Thyroid gland (tissue), 4 donors: ENCODE measurements at regions not wholly inside any gene's neighbourhood (a gene's known extent, or its start where the extent isn't known, plus 50 kb on each side); places are given as distances from the start of the nearest gene placed in this dataset.

ENCODE experiments used
- DNase-seq, 2 donors: peaks; one replicate each; pipeline ENCODE4 v3.0.0-alpha.2; 2019
- H3K27ac ChIP-seq, 3 donors: fragments of 200-600 bp; sonication (generic); 1 replicate in 2 of 3; 2 replicates in 1 of 3; pipeline ENCODE4 v1.5.1; 2016 to 2019; ENCODE audit warnings: mild to moderate bottlenecking in 1 of 3, moderate library complexity in 1 of 3
- H3K27me3 ChIP-seq: fragments of 200-600 bp; sonication (generic); one replicate; pipeline ENCODE4 v1.5.1; 2019
- H3K36me3 ChIP-seq, 2 donors: fragments of 200-600 bp; sonication (generic); one replicate each; pipeline ENCODE4 v1.5.1; 2016 to 2019
- H3K4me1 ChIP-seq, 2 donors: fragments of 200-600 bp; sonication (generic); one replicate each; pipeline ENCODE4 v1.5.1; 2017 to 2019
- H3K4me3 ChIP-seq, 3 donors: fragments of 200-600 bp; sonication (generic); replicated peaks in 1 of 3; 1 replicate in 2 of 3; 2 replicates in 1 of 3; pipeline ENCODE4 v1.5.1; 2016; ENCODE audit warnings: mild to moderate bottlenecking in 1 of 3
- H3K9me3 ChIP-seq: fragments of 200-600 bp; sonication (generic); one replicate; pipeline ENCODE4 v1.5.1; 2017
- POLR2A ChIP-seq, 2 donors: fragments of 450-650 bp; IDR thresholded peaks; one replicate each; pipeline ENCODE4 v1.6.1; 2017; ENCODE audit warnings: antibody characterized with exemption in 2 of 2, mild to moderate bottlenecking in 2 of 2, moderate library complexity in 1 of 2
- WGBS, 2 donors: methylation state at CpG; one replicate each; pipeline ENCODE4 v1.1.5; 2017; 5-methylcytosine and 5-hydroxymethylcytosine counted together
- intact Hi-C: fragments of 100-400 bp; cut with DNase I; formaldehyde crosslinking; loops from one replicate; pipeline ENCODE4 v1.15.1; 2023
- TF ChIP-seq, protein P1 (sequence below), 6 experiments: fragments of 200-600 bp in 3 of 6; fragments of 450-650 bp in 3 of 6; sonication (generic) in 3 of 6; IDR thresholded peaks; one replicate each; pipeline ENCODE4 v1.5.1; 2016 to 2019; ENCODE audit warnings: antibody characterized with exemption in 6 of 6, mild to moderate bottlenecking in 2 of 6, inconsistent platforms in 1 of 6, moderate library complexity in 1 of 6

DNA sequence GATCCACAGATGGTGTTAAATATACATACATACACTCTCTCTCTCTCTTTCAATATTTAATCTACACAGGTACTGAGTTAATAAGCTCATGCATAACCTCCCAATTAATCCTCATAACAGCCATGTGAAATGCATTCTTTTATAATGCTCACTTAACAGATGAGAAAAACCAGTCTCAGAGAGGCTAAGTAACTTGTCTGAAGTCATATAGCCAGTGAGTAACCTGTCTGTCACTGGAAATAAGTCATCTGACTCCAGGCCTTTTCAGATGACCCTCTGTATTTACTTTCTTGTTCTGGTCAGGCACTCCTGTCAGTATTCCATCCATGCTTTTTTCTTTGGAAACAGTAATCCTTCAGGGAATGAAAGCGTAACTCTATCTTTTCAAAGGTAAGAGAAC, 594.0 kb upstream of the TENM4 start:
- 81 to 87% methylated on average over 1 of the region's 1 CpG for WGBS, 2 donors

DNA sequence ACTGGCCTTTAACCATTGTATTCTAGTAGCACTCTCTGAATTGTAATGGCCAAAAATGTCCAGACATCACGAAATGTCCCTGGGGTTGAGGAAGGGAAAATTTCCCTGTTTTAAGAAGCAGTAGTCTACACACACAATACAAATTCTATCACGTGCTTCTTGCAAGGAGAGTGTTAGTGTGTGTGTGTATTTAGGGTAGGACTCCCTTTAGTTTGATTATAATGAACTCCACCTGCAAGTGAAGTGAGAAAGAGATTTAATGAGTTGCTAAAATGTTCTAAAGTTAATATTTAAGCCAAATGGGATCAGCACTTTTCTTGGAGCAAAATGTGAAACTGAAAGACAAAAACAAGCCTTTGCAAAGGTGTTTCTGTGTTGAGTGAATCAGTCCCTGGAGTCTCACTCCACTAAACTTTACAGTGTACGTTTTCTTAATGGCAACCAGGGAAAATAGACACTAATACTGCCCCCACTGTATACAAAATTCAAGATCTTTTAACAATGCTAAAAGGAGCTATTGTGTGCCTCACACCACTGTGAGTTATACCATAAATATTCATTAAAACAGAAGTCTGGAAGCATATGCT, 590.3 kb upstream of the TENM4 start:
- 60 to 63% methylated on average over 3 of the region's 3 CpGs for WGBS, 2 donors
- H3K4me3 ChIP-seq, result no peak overlapping the region
- intact Hi-C loops, result no loop called here
- H3K27ac ChIP-seq, result no peak overlapping the region
- no peak for DNase-seq
- no peaks in the 10 kb centered on the region for H3K9me3 ChIP-seq
- TF ChIP-seq, protein P1, sequence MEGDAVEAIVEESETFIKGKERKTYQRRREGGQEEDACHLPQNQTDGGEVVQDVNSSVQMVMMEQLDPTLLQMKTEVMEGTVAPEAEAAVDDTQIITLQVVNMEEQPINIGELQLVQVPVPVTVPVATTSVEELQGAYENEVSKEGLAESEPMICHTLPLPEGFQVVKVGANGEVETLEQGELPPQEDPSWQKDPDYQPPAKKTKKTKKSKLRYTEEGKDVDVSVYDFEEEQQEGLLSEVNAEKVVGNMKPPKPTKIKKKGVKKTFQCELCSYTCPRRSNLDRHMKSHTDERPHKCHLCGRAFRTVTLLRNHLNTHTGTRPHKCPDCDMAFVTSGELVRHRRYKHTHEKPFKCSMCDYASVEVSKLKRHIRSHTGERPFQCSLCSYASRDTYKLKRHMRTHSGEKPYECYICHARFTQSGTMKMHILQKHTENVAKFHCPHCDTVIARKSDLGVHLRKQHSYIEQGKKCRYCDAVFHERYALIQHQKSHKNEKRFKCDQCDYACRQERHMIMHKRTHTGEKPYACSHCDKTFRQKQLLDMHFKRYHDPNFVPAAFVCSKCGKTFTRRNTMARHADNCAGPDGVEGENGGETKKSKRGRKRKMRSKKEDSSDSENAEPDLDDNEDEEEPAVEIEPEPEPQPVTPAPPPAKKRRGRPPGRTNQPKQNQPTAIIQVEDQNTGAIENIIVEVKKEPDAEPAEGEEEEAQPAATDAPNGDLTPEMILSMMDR (IDR thresholded peaks at IDR 0.05), result no peak
- TF ChIP-seq POLR2A (IDR thresholded peaks at IDR 0.05), result no peak
- no peaks in the 10 kb centered on the region for H3K4me1 ChIP-seq
- H3K36me3 ChIP-seq, result no peaks in the 10 kb centered on the region
- H3K27me3 ChIP-seq, result no peaks in the 10 kb centered on the region

More for the DNA sequence above, 594.0 kb upstream of the TENM4 start:
- H3K9me3 ChIP-seq, result no peaks in the 10 kb centered on the region
- TF ChIP-seq, protein P1 (IDR thresholded peaks at IDR 0.05), result no peak
- TF ChIP-seq POLR2A (IDR thresholded peaks at IDR 0.05), result no peak
- H3K4me1 ChIP-seq, result no peaks in the 10 kb centered on the region
- H3K27me3 ChIP-seq, result no peaks in the 10 kb centered on the region
- intact Hi-C loops, result no loop called here
- H3K36me3 ChIP-seq, result no peaks in the 10 kb centered on the region
- DNase-seq, result no peak
- no peak overlapping the region for H3K27ac ChIP-seq
- no peak overlapping the region for H3K4me3 ChIP-seq

DNA sequence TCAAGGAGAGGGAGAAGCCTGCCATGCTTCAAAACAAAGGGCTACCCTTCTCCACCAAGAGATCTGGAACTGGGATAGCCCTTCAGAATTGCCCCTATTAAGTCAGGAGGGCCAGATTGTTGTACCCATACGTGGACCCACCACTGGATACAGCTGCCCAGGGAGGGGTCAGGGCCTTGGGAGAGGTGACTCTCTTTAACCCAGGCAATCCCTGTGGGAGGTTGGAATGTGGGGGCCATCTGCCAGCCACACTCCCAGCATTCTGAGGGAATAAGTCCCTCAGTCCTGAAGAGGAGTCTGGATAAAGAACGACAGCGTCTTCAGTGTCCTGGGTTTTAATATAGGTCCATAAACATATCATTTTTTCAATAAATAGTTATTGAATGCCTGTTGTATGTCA, 588.2 kb upstream of the TENM4 start:
- Histone ChIP-seq H3K27ac (no peak overlapping the region), H3K9me3 (no peaks in the 10 kb centered on the region), H3K4me3 (no peak overlapping the region), H3K36me3 (no peaks in the 10 kb centered on the region), H3K27me3 (no peaks in the 10 kb centered on the region), H3K4me1 (no peaks in the 10 kb centered on the region)
- no peak for TF ChIP-seq POLR2A (IDR thresholded peaks at IDR 0.05)
- TF ChIP-seq, protein P1 (IDR thresholded peaks at IDR 0.05), result no peak
- WGBS, 2 donors, result 63 to 69% methylated on average over 3 of the region's 3 CpGs
- no peak for DNase-seq
- intact Hi-C loops, result no loop called here

DNA sequence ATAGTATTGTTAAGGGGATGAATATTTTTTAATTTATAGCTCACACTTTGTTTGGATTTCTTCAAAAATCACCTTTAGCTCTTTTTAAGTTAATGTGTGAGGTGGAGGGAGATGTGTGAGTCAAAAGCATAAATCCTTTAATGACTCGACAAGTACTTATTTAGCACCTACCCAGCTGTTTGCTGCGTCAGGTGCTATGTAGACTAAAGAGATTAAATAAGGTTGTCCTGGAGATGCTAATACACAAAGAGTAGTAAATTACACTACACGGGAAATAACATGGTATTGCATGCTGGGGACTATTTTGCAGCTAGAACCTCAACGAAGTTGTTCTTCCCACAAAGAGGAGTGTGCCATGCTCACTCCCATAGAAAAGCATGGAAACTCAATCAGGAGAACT, 583.3 kb upstream of the TENM4 start:
- H3K27ac ChIP-seq, result no peak overlapping the region
- H3K4me3 ChIP-seq, result no peak overlapping the region
- H3K27me3 ChIP-seq, result no peaks in the 10 kb centered on the region
- intact Hi-C loops, result no loop called here
- H3K4me1 ChIP-seq, result no peaks in the 10 kb centered on the region
- DNase-seq, result no peak
- H3K36me3 ChIP-seq, result no peaks in the 10 kb centered on the region
- H3K9me3 ChIP-seq, result no peaks in the 10 kb centered on the region
- no peak for TF ChIP-seq POLR2A (IDR thresholded peaks at IDR 0.05)
- TF ChIP-seq, protein P1 (IDR thresholded peaks at IDR 0.05), result no peak
- WGBS, 2 donors, result 54 to 58% methylated on average over 4 of the region's 4 CpGs

DNA sequence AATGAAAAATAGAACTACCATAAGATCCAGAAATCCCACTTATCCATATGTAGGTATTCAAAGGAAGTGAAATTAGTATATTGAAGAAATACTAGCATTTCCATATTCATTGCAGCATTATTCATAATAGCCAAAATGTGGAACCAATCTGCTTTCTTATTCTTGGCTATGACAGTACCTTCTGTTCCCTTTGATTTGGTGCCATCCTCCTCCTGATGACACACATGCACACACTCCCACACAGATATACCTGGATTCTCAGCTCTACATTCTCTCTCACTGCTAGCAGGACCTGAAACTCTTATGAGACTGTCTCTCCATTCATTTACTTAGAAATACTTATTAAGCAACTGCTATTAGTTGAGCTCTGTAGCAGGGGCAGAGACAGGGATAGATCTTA, 582.6 kb upstream of the TENM4 start:
- Histone ChIP-seq H3K36me3 (no peaks in the 10 kb centered on the region), H3K4me3 (no peak overlapping the region), H3K27me3 (no peaks in the 10 kb centered on the region), H3K9me3 (no peaks in the 10 kb centered on the region), H3K27ac (no peak overlapping the region), H3K4me1 (no peaks in the 10 kb centered on the region)
- DNase-seq, result no peak
- intact Hi-C loops, result no loop called here
- TF ChIP-seq POLR2A (IDR thresholded peaks at IDR 0.05), result no peak
- TF ChIP-seq, protein P1 (IDR thresholded peaks at IDR 0.05), result no peak
